K562 (cell line): ENCODE measurements at regions not wholly inside any gene's neighbourhood (a gene's known extent, or its start where the extent isn't known, plus 50 kb on each side); places are given as distances from the start of the nearest gene placed in this dataset.

Source experiments
- BHLHE40 ChIP-seq: IDR thresholded peaks from 2 replicates; pipeline ENCODE4 v1.6.1; 2011; ENCODE audit warnings: low read length, improper control_type of control experiment
- BMI1 ChIP-seq: fragments of 150-350 bp; IDR thresholded peaks from 2 replicates; pipeline ENCODE4 v1.6.1; 2014; ENCODE audit warnings: low read length
- C11orf30 ChIP-seq: fragments of 450-650 bp; IDR thresholded peaks from 2 replicates; pipeline ENCODE4 v1.6.1; 2016; ENCODE audit warnings: low read depth, mild to moderate bottlenecking
- CC2D1A ChIP-seq: fragments of 450-650 bp; IDR thresholded peaks from 2 replicates; pipeline ENCODE4 v1.6.1; 2017; ENCODE audit warnings: mild to moderate bottlenecking
- DPF2 ChIP-seq: fragments of 450-650 bp; IDR thresholded peaks from 2 replicates; pipeline ENCODE4 v1.6.1; 2016
- GTF2E2 ChIP-seq: fragments of 200-800 bp; sonication (Bioruptor generic); IDR thresholded peaks from 2 replicates; pipeline ENCODE4 v1.6.1; 2016; ENCODE audit warnings: missing genetic modification characterization, missing compliant biosample characterization
- HDAC2 ChIP-seq: fragments of 450-650 bp; IDR thresholded peaks from 2 replicates; pipeline ENCODE4 v1.6.1; 2016; ENCODE audit warnings: mild to moderate bottlenecking
- JUNB ChIP-seq: fragments of 450-650 bp; formaldehyde crosslinking; conservative IDR thresholded peaks from 2 replicates; pipeline ENCODE4 v1.4.0; 2020; ENCODE audit warnings: mild to moderate bottlenecking
- MAFK ChIP-seq: IDR thresholded peaks from 2 replicates; pipeline ENCODE4 v1.6.1; 2011; ENCODE audit warnings: low read length, improper control_type of control experiment
- MEF2A ChIP-seq: IDR thresholded peaks from 2 replicates; pipeline ENCODE4 v1.6.1; 2011; ENCODE audit warnings: low read depth, mild to moderate bottlenecking, low read length, moderate library complexity; ENCODE audit not compliant: control insufficient read depth
- MEIS2 ChIP-seq: fragments of 450-650 bp; IDR thresholded peaks from 2 replicates; pipeline ENCODE4 v1.6.1; 2014; ENCODE audit warnings: mild to moderate bottlenecking; ENCODE audit not compliant: partially characterized antibody
- PHTF2 ChIP-seq: fragments of 250-450 bp; sonication (Bioruptor Pico); IDR thresholded peaks from 2 replicates; pipeline ENCODE4 v1.5.0; 2021; ENCODE audit warnings: mild to moderate bottlenecking
- PML ChIP-seq: IDR thresholded peaks from 2 replicates; pipeline ENCODE4 v1.6.1; 2012; ENCODE audit warnings: low read length, inconsistent platforms
- PPARD ChIP-seq: fragments of 250-450 bp; sonication (Bioruptor Pico); IDR thresholded peaks from 2 replicates; pipeline ENCODE4 v1.8.0; 2022; ENCODE audit warnings: inconsistent platforms, mild to moderate bottlenecking, moderate library complexity
- RCOR1 ChIP-seq, 2 experiments: IDR thresholded peaks; 2 replicates each; pipeline ENCODE4 v1.6.1; 2012; ENCODE audit warnings: low read depth in 2 of 2, low read length in 2 of 2, borderline replicate concordance in 1 of 2, improper control_type of control experiment in 1 of 2
- SMARCA4 ChIP-seq: fragments of 450-650 bp; IDR thresholded peaks from 2 replicates; pipeline ENCODE4 v1.6.1; 2016
- SRSF3 ChIP-seq: fragments of 200-400 bp; formaldehyde crosslinking; IDR thresholded peaks from 2 replicates; pipeline ENCODE4 v1.6.1; 2016; ENCODE audit warnings: mild to moderate bottlenecking, low read length, moderate library complexity; ENCODE audit not compliant: insufficient read depth
- SRSF9 ChIP-seq: fragments of 200-400 bp; formaldehyde crosslinking; IDR thresholded peaks from 2 replicates; pipeline ENCODE4 v1.6.1; 2017; ENCODE audit warnings: low read depth, low read length, borderline replicate concordance
- ZBTB7A ChIP-seq: IDR thresholded peaks from 2 replicates; pipeline ENCODE4 v1.6.1; 2011; ENCODE audit warnings: low read depth, mild to moderate bottlenecking, low read length, moderate library complexity, borderline replicate concordance; ENCODE audit not compliant: control insufficient read depth
- ZNF239 ChIP-seq: fragments of 250-450 bp; sonication (Bioruptor Pico); IDR thresholded peaks from 2 replicates; pipeline ENCODE4 v1.4.0; 2020; ENCODE audit warnings: mild to moderate bottlenecking
- ZNF3 ChIP-seq: fragments of 250-450 bp; sonication (Bioruptor Pico); IDR thresholded peaks from 2 replicates; pipeline ENCODE4 v1.5.0; 2021; ENCODE audit warnings: mild to moderate bottlenecking, moderate library complexity
- ZNF444 ChIP-seq: fragments of 250-450 bp; sonication (Bioruptor Pico); IDR thresholded peaks from 2 replicates; pipeline ENCODE4 v1.4.0; 2020; ENCODE audit warnings: mild to moderate bottlenecking, moderate library complexity
- TF ChIP-seq, protein P1 (sequence below): fragments of 450-650 bp; formaldehyde crosslinking; conservative IDR thresholded peaks from 2 replicates; pipeline ENCODE4 v1.4.0; 2022; ENCODE audit warnings: mild to moderate bottlenecking, missing genetic modification characterization
- TF ChIP-seq, protein P2 (sequence below): fragments of 250-450 bp; sonication (Bioruptor Pico); IDR thresholded peaks from 2 replicates; pipeline ENCODE4 v1.5.0; 2020; ENCODE audit warnings: mild to moderate bottlenecking
- TF ChIP-seq, protein P3 (sequence below): sonication (generic); formaldehyde crosslinking; IDR thresholded peaks from 2 replicates; pipeline ENCODE4 v1.8.0; 2022; ENCODE audit warnings: missing genetic modification reagents, mild to moderate bottlenecking, borderline replicate concordance
- TF ChIP-seq, protein P4 (sequence below): sonication (generic); formaldehyde crosslinking; IDR thresholded peaks from 2 replicates; pipeline ENCODE4 v1.8.1; 2023; ENCODE audit warnings: mild to moderate bottlenecking, missing genetic modification reagents, moderate library complexity

DNA sequence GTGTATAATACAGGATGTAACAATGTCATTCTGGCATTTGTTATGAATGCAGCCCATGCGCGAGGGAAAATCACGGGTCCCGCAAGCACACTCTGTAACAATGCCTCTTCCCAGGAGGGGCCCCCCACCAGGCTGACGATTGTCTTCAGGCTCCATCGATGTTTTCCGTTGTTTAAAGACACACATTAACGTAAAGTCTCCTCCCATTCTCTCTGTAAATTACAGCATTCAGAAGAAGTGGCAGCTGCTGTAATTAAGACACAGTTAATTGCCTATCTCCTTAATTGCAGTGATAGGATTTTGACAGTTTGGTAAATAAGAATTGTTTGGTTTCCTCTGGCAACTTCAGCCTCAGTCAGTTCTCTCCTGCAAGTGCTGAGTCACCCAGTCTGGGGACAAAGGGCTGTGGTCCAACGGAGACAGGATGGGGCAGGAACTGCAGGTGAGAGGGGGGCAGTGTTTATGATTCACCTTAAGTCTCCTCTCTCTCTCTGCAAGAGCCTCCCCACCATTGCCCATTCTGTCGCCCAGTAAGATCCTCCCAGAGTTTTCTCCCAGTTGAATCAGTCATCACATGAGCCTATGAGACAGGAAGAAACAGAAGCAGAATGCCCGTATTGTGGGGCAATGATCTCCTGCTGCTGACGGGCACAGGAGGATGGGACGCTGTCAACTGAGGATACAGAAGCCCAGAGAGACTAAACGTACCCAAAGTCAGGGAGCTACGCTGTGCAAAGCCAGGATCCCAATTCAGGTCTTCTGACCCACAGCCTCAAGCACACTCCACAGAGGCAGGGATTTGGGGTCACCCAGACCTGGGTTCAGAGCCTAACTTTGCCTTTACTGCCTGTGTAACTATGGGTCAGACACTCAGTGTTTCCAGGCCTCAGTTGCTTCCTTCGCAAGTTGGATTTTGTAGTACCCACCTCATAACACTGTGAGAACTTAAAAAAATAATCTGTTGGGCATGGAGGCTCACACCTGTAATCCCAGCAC, 110.0 kb downstream of the ADSS2 start (continued):
- TF ChIP-seq, protein P1, sequence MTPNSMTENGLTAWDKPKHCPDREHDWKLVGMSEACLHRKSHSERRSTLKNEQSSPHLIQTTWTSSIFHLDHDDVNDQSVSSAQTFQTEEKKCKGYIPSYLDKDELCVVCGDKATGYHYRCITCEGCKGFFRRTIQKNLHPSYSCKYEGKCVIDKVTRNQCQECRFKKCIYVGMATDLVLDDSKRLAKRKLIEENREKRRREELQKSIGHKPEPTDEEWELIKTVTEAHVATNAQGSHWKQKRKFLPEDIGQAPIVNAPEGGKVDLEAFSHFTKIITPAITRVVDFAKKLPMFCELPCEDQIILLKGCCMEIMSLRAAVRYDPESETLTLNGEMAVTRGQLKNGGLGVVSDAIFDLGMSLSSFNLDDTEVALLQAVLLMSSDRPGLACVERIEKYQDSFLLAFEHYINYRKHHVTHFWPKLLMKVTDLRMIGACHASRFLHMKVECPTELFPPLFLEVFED (CRISPR knock-in tag) = no peak
- TF ChIP-seq SMARCA4 (peak; percentile 71), SRSF9 (no peak), PHTF2 (no peak), PML (no peak), C11orf30 (peak; percentile 94), HDAC2 (peak; percentile 46; the same call in 1 of the 2 replicates), CC2D1A (no peak), BMI1 (no peak), SRSF3 (no peak), RCOR1 (IDR thresholded peaks at IDR 0.05; ENCODE audit: borderline replicate concordance in 1 of 2, low read depth in 2 of 2, low read length in 2 of 2) (peak in 1 of 2 experiments; percentile 69; a peak in 1 of 4 replicates), MEF2A (no peak), ZNF444 (no peak), BHLHE40 (0 out of 2 replicates have a peak, but pooled peaks have one; percentile 22), JUNB (CRISPR knock-in tag) (0 out of 2 replicates have a peak, but pooled peaks have one; percentile 3), MAFK (peak; percentile 83), ZNF239 (CRISPR knock-in tag) (no peak), ZBTB7A (peak; percentile 53; the same call in 1 of the 2 replicates), PPARD (no peak), DPF2 (peak; percentile 49; the same call in 1 of the 2 replicates), ZNF3 (no peak), MEIS2 (peak; percentile 88), GTF2E2 (tag) (no peak)
- TF ChIP-seq, protein P2, sequence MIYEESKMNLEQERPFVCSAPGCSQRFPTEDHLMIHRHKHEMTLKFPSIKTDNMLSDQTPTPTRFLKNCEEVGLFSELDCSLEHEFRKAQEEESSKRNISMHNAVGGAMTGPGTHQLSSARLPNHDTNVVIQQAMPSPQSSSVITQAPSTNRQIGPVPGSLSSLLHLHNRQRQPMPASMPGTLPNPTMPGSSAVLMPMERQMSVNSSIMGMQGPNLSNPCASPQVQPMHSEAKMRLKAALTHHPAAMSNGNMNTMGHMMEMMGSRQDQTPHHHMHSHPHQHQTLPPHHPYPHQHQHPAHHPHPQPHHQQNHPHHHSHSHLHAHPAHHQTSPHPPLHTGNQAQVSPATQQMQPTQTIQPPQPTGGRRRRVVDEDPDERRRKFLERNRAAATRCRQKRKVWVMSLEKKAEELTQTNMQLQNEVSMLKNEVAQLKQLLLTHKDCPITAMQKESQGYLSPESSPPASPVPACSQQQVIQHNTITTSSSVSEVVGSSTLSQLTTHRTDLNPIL (CRISPR knock-in tag) = no peak
- TF ChIP-seq, protein P3, sequence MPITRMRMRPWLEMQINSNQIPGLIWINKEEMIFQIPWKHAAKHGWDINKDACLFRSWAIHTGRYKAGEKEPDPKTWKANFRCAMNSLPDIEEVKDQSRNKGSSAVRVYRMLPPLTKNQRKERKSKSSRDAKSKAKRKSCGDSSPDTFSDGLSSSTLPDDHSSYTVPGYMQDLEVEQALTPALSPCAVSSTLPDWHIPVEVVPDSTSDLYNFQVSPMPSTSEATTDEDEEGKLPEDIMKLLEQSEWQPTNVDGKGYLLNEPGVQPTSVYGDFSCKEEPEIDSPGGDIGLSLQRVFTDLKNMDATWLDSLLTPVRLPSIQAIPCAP (CRISPR knock-in tag) = no peak
- TF ChIP-seq, protein P4, sequence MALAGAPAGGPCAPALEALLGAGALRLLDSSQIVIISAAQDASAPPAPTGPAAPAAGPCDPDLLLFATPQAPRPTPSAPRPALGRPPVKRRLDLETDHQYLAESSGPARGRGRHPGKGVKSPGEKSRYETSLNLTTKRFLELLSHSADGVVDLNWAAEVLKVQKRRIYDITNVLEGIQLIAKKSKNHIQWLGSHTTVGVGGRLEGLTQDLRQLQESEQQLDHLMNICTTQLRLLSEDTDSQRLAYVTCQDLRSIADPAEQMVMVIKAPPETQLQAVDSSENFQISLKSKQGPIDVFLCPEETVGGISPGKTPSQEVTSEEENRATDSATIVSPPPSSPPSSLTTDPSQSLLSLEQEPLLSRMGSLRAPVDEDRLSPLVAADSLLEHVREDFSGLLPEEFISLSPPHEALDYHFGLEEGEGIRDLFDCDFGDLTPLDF = no peak
